GM13976 (cell line): ENCODE measurements at regions not wholly inside any gene's neighbourhood (a gene's known extent, or its start where the extent isn't known, plus 50 kb on each side); places are given as distances from the start of the nearest gene placed in this dataset.

Source experiments
- DNase-seq: peaks from one replicate; pipeline ENCODE4 v3.0.0; 2012; ENCODE audit warnings: low spot score
- in situ Hi-C: fragments of 300-500 bp; cut with MboI; formaldehyde crosslinking; loops from one replicate; pipeline ENCODE4 v1.12.0; 2022; ENCODE audit warnings: low sequenced_read_pairs, mixed read lengths, inconsistent platforms; ENCODE audit not compliant: unreplicated experiment
- TF ChIP-seq, protein P1 (sequence below): IDR thresholded peaks from 2 replicates; pipeline ENCODE4 v1.5.1; 2012; ENCODE audit warnings: borderline replicate concordance, mild to moderate bottlenecking; ENCODE audit not compliant: insufficient read depth; ENCODE audit errors: extremely low read depth, missing control alignments, control extremely low read depth

DNA sequence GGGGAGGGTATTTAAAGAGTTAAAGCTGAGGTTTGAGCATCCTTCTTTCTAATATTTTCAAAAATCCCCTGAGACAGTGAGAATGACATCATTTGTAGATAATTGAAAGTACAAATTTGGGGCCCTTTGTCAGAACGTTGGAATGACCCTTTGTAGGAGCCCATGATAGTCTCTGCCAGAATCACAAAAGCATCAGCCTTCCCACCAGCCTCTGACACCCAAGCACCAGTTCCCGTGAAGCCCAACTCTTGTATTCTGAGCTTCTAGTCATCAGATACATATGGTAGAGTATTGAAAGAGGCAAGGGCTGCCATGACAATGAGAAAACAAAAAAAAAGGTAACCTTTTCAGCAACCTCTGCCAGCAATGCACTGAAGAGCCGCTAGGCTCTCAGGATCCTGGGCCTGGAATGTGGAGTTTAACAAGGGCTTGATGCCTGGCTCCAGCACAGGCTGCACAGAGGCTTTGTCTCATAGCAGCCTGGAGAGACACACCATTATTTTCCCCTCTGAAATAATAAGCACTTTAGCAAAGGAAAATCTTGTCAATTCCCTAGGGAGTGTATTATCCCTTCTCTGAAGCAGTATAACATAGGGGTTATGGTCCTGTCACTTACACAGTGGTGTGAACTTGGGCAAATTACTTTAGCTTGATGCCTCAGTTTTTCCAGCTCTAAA is 114.4 kb downstream of the ZNF608 start:
- no peak for DNase-seq
- in situ Hi-C loops, result no loop called here
- TF ChIP-seq, protein P1, sequence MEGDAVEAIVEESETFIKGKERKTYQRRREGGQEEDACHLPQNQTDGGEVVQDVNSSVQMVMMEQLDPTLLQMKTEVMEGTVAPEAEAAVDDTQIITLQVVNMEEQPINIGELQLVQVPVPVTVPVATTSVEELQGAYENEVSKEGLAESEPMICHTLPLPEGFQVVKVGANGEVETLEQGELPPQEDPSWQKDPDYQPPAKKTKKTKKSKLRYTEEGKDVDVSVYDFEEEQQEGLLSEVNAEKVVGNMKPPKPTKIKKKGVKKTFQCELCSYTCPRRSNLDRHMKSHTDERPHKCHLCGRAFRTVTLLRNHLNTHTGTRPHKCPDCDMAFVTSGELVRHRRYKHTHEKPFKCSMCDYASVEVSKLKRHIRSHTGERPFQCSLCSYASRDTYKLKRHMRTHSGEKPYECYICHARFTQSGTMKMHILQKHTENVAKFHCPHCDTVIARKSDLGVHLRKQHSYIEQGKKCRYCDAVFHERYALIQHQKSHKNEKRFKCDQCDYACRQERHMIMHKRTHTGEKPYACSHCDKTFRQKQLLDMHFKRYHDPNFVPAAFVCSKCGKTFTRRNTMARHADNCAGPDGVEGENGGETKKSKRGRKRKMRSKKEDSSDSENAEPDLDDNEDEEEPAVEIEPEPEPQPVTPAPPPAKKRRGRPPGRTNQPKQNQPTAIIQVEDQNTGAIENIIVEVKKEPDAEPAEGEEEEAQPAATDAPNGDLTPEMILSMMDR, result no peak

DNA sequence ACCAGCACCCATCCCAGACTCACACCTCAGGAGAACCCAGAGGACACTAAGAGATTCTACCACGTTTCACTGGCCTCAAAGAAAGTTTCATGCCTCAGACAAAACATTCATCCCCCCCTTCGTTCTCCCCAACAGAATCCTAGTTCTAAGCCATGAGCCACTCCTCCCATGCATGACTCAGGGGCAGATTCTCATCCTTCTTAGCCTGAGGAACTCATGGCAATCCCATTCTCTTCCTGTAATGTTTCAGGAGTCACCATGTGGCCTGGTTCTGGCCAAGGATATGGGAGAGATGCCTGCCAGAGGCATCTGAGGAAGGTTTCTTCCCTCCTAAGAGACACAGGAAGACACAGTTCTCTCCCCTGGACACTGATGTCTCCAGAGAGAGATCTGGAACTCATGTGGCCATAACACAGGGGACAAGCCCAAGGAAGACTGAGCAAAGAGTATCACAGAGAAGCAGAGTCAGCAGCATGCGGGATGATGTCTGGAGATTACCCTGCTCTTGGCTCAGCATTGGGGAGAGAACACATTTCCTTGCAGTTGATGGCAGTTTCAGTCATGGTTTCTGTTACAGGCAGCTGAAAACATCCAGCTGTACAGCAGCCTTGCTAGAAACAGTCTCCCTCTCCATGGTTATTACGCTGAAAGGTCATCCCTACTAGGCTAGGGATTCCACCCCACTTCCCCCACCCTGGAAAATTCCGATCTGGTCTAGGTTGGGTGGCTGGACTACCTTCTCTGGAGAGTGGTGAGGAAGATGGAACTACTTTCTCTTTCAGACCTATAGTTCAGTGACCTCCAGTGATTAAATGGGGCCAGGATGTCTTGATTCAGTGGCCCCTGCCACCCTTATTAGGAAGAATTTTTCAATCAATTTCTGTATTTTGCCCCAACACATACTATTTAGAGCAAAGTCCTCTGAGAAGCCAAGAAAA is 115.4 kb downstream of the ZNF608 start:
- TF ChIP-seq, protein P1, result no peak
- in situ Hi-C loops, result no loop called here
- peak; percentile 33 for DNase-seq

DNA sequence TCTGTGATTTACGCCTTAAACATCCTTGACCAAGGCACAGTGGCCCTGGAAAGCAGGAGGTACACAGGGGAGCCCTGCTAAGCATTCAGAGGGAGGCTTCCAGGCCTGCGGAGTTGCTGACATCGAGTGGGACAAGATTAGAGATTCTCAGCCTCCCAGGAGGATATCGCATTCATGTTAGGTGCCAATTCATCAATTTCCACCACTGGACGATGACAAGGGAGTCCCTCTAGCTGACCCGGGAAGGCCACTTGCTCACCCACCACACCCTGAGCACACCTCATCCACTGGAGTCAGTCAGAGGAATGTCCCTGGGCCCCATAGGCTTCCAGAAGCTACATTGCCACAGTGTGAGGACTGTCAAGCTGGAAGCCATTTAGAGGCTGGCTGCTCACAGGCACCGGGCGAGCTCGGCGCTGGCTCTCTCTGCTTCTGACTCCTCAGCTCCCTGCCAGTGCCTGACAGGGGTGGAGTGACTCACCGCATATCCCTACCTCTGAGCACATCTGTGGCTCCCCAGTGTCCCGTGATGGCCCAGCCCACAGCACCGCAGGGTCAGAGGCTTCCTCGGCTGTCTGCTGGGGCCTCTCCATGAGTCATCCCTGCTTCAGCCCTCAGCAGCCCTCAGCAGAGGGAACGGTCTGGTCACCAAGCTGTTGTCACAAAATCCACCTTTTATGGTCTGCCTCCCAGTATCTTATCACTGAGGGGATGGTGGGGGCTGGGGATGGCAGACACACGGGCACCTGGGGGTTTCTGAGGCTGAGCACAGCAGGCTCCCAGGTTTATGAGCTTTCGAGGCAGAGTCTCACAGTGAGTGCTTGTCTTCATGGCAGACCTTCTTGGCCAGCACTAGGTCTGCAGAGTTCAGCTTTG is 117.5 kb downstream of the ZNF608 start:
- TF ChIP-seq, protein P1, result no peak
- in situ Hi-C loops, result no loop called here
- no peak for DNase-seq

DNA sequence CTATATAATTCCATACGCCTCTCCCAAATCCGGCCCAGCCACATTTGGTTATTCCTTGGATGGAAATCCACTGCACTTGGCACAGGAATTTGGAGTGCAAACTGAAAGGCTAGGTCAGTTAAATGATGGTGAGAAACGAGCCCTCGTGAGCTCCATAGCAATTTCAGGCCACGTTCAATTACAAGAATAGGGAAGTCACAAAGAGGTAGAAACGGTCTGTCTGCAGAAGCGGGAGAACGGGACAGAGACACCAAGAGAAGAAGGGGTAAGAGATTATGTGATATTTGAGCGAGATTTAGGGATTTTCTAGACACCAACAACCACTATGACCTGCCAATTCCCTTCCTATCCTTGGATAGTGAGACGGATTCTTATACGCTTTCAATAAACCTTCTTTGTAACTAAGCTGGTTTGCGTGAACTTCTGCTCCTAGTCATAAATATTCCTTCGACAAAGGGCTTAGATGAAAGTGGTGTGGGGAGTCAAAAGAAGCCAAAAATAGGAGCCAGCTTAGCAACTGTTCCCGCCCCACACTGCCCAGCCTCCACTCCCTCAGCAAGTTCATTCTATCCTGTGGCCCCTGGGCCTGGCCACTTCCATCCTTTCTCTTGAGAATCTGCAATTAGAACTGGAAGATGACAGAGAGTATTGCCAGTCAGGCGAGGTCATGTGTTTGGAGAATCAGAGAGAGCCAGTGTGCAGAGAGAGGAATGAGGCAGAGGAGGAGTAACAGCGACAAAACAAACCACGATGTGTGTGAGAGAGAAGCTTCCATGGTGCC is 118.4 kb downstream of the ZNF608 start:
- TF ChIP-seq, protein P1, result no peak
- in situ Hi-C loops, result no loop called here
- DNase-seq, result no peak

DNA sequence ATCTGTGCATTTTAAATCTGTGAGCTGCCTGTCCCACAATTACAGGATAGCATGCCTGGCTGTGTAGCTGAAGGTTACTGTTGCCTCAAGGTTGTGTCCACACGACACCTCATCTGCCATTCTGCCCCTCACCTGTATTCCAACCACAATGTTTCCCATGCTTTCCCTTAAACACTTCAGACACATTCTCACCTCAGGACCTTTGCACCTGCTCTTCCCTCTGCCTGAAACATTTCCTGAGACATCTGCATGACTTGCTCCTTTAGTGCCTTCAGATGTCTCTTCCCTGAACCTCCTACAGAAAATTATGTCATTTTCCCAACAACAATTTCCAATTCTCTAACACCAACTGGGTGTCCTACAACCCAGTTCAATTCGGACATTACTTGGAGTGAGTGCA is 120.4 kb downstream of the ZNF608 start:
- in situ Hi-C loops, result no loop called here
- no peak for DNase-seq
- TF ChIP-seq, protein P1, result no peak
